ENCODE measurements at regions not wholly inside any gene's neighbourhood (a gene's known extent, or its start where the extent isn't known, plus 50 kb on each side); places are given as distances from the start of the nearest gene placed in this dataset.

DNA sequence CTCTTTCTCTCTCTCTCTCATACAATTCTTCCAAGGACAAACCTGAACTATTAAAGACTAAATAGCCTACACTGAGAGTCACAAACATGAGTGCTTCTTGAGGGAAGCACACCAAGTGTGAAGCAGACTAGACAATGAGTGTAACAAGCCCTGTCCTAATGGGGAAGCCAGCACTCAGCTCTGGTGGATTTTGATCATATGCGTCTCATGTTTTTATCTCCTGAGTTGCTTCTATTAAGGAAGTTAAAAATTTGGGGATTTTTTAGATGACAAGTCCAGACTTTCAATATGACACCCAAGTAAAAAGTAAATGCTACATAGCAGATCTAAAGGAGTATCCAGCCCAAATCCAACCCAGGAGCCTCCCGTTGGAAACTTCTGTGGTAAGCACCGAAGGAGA, 437.8 kb downstream of the RFC3 start:
- no peak overlapping the region for H3K18ac ChIP-seq (ENCODE audit: low read depth, low read length)
- H3K9me1 ChIP-seq (ENCODE audit: insufficient read depth, low read length), result no peaks in the 10 kb centered on the region
- no peak overlapping the region for H3K56ac ChIP-seq (ENCODE audit: extremely low read depth, insufficient read depth, low read length)
- no peak overlapping the region for H4K91ac ChIP-seq (ENCODE audit: insufficient read depth, low read depth, low read length)
- ChIA-PET POLR2A (ENCODE audit: unreplicated experiment) (no interaction called here), CTCF (no interaction called here)
- ATAC-seq (ENCODE audit: low read depth), result no peak
- H3K9me3 ChIP-seq (ENCODE audit: control insufficient read depth, insufficient read depth, low read length), result no peaks in the 10 kb centered on the region; the same call in 1 of the 2 replicates
- no peak overlapping the region for H3K23ac ChIP-seq (ENCODE audit: low read depth, low read length)
- intact Hi-C loops (cut with micrococcal nuclease), result no loop called here
- H2AFZ ChIP-seq (replicated peaks; ENCODE audit: low read length, poor library complexity), result no peak overlapping the region
- H4K20me1 ChIP-seq (ENCODE audit: insufficient read depth, low read length), result no peaks in the 10 kb centered on the region
- no peaks in the 10 kb centered on the region for H3K36me3 ChIP-seq (ENCODE audit: control insufficient read depth, insufficient read depth, low read length)
- H2BK20ac ChIP-seq (ENCODE audit: low read depth, low read length), result no peak overlapping the region
- H3K4me1 ChIP-seq (ENCODE audit: control insufficient read depth, insufficient read depth, low read length), result no peaks in the 10 kb centered on the region
- no peak overlapping the region for H3K9ac ChIP-seq (ENCODE audit: low read depth, low read length)
- H3K27ac ChIP-seq (ENCODE audit: insufficient read depth, low read length), result no peak overlapping the region
- H3K14ac ChIP-seq (replicated peaks; ENCODE audit: low read depth, low read length), result no peak overlapping the region
- no peak overlapping the region for H4K5ac ChIP-seq (ENCODE audit: low read depth, low read length)
- no peak overlapping the region for H3K4me3 ChIP-seq (ENCODE audit: insufficient read depth, low read depth, low read length)
- in situ Hi-C loops (cut with MboI; ENCODE audit: low sequenced_read_pairs), result no loop called here
- no peak overlapping the region for H3K4me2 ChIP-seq (ENCODE audit: low read depth, low read length)
- no peak overlapping the region for H2AK9ac ChIP-seq (replicated peaks; ENCODE audit: low read depth, low read length, poor library complexity)
- H3K27me3 ChIP-seq (ENCODE audit: control insufficient read depth, insufficient read depth, low read length), result no peaks in the 10 kb centered on the region
- no peak overlapping the region for H2AK5ac ChIP-seq (ENCODE audit: low read depth, low read length)
- dilution Hi-C loops (cut with HindIII; ENCODE audit: low sequenced_read_pairs, unreplicated experiment), result no loop called here
- WGBS, 2 experiments (ENCODE audit: extremely low coverage in 2 of 2, insufficient read length in 1 of 2), result 79% methylated on average over 2 of the region's 3 CpGs; no CpG with 5 or more reads in 1 of the 2 experiments
- no TSS peak for BruUV-seq (replicated peaks)
- H3K4ac ChIP-seq (ENCODE audit: low read depth, low read length), result no peak overlapping the region
- no peak overlapping the region for H4K8ac ChIP-seq (ENCODE audit: low read depth in 2 of 2, low read length in 2 of 2)
- TF ChIP-seq SMC3 (IDR thresholded peaks at IDR 0.05; ENCODE audit: low read depth, low read length) (no peak), MAZ (IDR thresholded peaks at IDR 0.05; ENCODE audit: borderline replicate concordance, low read depth, low read length) (no peak), RFX5 (IDR thresholded peaks at IDR 0.05; ENCODE audit: low read depth, low read length) (no peak)
- no peak overlapping the region for H2BK120ac ChIP-seq (ENCODE audit: low read depth, low read length)
- no peaks in the 10 kb centered on the region for H3K79me1 ChIP-seq (ENCODE audit: low read depth in 1 of 2, low read length in 2 of 2)
- no peak overlapping the region for H2BK15ac ChIP-seq (ENCODE audit: low read depth, low read length)
- no peak for DNase-seq
- no peak overlapping the region for H2BK5ac ChIP-seq (ENCODE audit: low read depth, low read length, poor library complexity, severe bottlenecking)

Data from IMR-90 (cell line).